Fibroblast of skin of scalp (primary cell): ENCODE measurements at regions not wholly inside any gene's neighbourhood (a gene's known extent, or its start where the extent isn't known, plus 50 kb on each side); places are given as distances from the start of the nearest gene placed in this dataset.
A peak's percentile ranks its signal among the peaks of the same experiment; 100 is the strongest.

Experiments
- DNase-seq: peaks from one replicate; pipeline ENCODE4 v3.0.0-alpha.2; 2013

DNA sequence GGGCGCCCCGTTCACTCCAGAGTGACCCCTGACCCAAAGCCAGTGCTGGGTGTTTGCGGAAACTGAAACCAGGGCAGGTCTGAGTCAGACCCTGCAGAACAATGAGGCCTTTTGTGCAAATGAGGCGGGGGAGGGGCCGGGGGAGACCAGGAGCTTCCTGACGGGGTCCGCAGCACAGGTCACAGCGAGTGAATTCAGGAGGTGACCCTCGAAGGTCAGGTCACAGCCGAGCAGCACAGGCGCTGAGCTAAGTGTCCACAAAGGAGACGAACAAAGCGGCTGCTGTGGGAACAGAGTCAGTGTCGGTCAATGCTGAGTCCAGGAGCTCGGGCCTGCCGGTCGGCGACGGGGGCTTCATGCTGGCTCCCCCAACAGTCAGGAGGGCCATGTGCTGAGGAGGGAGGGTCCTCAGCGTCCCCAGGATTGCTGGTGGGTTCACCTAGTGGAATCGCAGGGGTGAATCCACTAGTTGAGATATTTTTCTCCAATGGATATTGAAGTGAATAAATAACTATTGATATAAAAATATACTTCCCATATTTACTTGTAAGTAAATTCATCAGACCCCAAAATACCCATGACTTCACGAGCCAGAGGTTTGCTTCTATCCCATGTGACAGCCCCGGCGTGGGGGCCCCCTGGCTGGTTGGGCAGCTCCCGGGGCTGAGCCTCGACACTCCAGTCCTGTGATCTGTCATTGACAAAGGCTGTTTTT is 188.4 kb upstream of the SULF2 start:
- DNase-seq, result no peak

DNA sequence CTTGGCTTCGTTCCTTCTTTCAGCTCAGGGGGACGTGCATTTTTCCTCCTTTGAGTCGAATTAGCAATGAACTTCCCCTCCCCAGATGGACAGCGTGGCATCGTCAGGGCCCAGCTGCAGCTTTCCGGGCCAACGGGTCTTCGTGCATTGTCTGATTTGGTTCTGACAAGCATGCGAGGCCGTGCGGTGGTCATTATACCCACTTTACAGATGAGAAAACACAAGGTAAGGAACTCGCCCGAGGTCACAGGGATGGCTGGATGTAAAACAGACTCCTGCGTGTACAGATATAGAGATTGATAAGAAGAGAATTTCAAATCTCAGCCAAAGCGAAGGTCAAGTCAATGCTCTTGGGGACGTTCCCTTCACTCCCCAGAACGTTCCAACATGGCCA is 187.6 kb upstream of the SULF2 start:
- no peak for DNase-seq

DNA sequence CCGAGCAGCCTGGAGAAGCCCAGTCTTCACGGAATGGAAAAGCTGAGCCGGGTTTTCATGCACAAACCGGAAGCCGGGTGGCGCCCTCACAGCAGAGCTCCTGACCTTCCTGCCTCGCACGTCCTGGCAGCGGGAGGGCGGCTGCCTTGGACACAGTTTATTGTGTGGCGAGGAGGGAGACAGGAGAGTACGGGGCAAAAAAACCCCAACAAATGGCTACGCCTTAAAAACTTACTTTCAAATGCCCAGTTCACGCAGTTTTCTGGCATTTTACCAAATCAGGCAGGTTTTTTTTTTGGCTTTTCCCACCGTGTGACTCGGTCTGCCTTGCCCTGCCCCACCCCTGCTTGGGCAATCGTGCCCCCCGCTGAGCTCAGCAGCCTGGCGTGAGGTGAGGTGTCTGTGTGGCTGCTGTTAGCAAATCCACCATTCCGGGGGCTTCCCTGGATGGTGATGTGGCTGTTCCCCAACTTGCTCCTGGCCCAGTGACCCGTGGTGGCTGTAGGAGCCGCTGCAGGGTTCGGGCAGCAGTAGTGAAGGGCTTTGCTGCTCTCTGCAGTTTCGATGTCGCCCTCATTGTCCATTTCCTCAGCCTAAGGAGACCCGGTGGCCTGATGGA is 187.1 kb upstream of the SULF2 start:
- peak; percentile 44 for DNase-seq

DNA sequence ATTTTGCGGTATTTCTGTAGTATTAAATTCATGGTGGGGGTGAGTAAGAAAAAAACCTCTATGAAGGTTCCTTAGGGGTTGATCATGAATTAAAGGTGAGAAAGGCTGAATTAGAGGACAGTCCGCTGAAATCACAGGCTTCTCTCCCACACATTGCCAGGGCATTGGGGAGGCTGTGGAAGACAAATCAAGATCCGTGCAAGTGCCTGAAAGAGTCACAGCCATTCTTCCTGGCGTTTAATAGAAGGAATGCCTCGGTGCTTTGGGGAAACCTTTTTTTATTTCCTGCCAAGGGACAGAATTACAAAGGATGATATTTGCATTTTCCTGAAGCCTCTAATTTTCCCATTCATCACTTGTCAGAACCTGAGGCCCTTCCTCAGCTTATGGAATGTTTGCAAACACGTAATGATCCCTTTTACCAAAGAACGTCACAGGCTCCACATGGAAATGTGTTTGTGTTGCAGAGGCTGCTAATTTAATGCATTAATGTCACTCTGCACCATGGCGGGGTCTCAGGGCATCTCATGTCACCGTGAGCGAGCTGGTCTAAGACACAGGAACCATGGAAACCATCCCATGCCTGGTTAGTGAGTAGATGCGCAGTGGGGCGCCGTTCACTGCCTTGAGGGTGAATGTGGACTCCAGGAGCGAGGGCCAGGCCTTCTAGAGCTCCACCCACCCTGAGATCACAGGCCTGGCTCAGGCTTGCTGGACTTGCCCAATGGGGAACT is 185.9 kb upstream of the SULF2 start:
- DNase-seq, result no peak

DNA sequence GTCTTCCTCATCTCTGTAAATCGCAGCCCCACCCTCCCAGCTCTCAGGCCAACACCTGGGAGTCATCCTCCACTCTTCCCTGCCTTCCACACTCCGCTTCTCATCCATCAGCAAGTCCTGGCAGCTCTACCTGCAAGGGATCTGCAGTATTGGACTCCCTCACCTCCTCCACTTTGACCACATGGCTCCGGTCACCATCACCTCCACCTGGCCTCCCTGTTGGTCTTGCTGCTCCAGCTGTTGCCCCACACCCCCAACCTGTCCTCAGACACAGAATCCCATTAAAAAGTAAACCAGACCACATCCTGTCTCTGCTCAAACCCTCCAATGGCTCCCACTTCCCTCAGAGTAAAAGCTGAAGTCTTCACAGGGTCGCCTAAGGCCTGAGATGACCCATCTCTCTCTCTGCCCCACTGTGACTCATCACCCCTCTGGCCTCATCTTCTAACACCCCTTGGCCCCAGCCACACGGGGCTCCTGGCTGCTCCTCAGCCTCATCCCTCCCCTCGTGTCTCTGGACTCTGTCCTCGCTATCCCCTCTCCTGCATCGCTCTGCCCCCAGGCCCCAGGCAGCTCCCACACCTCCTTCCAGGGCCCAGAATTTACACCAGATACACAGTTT is 185.1 kb upstream of the SULF2 start:
- DNase-seq, result peak; percentile 26

DNA sequence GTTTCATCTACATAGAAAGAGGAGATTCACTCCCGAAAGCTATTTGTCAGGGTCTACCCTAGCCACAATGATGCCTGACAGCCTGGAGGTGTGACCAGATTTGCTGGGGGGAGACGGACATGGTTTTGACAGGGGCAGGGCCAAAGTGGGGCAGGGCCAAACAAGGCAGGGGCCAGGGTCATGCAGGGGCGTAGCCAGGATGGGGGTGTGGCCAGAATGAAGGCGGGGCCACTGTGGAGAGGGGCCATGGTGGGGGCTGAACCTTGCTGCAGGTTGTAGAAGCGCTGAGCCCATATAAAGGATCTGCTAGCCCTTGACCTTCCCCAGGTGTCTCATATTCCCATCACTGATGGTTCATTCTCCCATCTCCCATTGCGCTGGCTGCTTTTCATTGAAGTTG is 184.1 kb upstream of the SULF2 start:
- no peak for DNase-seq

DNA sequence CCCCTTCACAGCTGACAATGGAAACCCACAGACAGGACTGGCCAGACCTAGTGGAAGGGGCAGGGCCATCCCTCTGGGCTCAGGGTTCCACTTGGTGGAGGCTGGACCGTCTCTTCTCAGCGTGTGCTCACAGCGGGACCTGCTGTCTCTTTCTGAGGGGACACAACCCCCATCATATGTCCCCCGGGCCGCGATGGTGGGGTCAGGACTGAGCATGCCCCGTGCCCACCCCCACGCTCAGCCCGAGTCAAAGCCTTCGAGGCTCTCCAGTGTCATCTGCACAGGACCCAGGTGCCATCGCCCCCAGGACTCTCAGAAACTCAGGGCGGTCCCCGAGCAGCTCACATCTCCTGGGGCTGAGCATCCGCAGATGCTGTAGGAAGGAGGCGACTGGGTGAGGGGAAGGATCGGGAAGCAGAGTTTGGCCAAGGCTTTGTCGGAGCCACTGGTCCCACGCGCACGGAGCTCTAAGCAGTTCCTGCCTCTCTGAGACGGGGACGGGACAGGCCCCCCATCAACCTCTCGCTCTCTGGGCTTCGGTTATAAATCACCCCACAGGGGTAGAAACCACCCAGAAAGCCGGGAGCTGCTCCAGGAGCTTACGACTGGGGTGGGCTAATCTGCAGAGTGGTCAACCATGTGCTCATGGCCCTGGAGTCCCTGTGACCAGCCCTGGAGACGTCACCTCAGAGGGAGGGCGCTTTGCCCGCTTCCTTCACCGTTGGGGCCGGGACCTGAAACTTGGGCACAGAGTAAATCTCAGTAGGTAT is 183.4 kb upstream of the SULF2 start:
- DNase-seq, result no peak

DNA sequence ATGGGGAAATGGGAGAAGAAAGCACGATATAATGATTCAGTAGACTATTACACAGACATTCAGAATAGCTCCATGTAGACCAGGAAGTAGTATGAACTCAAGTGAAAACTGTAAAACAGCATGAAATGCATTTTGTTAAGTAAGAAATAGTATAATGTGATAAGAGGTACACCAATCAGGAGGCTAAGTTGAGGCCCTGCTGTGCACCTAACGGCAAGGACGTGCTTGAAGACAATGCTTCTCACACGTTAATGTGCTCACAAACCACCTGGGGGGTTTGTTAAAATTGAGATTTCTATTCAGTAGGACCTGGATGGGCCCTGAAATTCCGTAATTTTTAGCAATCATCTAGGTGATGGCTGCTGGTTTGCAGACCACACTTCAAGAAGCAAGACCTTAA is 178.9 kb upstream of the SULF2 start:
- DNase-seq, result no peak

DNA sequence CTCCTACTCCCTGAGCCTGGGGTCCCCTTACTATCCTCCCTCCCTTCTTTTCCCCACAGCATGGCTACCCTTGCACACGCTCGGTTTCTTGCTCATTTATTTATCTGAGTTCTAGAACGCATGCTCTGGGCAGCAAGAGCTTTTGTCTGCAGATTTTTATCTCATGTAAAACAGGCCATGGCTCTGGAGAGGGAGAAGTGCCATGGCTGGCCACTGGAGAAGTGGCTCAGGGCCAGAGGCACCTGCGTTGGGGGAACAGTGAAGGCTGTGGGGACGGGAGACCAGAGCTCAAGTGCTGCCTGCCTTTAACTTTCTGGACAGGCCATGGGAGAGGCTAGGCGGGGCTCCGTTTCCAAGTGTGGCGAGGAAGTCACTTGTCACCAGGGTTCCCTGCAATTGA is 177.7 kb upstream of the SULF2 start:
- DNase-seq, result no peak

DNA sequence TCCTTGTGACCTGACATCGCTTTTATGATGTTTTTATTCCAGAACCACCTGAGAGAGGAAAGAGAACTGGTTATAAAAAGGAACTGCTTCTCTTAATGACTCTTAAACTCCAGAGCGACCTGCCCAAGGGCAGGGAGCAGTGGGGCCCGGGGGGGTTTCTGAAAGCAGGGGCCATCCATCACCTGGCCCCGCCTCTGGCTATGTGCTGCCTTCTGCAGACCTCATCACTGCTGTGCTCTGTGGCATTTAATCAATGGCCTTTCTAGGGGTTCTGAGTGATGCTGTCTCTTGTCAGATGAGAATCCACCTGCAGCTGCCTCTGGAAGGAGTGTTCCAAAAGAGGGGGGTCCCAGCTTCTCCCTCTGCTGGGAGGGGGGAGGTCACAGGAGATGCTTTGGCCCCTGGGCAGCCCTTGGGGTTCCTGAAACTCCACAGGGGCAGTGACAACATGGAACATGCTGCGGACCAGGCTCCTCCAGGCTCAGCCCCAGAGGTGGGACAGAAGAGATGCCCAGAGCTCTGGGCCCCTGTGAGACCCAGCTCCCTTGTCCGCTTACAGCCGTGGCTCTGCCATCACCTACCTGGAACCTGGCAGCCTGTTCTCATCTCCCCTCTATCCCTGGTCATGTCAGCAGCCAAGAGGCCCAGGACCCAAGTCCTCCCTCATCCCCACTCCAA is 177.1 kb upstream of the SULF2 start:
- no peak for DNase-seq

DNA sequence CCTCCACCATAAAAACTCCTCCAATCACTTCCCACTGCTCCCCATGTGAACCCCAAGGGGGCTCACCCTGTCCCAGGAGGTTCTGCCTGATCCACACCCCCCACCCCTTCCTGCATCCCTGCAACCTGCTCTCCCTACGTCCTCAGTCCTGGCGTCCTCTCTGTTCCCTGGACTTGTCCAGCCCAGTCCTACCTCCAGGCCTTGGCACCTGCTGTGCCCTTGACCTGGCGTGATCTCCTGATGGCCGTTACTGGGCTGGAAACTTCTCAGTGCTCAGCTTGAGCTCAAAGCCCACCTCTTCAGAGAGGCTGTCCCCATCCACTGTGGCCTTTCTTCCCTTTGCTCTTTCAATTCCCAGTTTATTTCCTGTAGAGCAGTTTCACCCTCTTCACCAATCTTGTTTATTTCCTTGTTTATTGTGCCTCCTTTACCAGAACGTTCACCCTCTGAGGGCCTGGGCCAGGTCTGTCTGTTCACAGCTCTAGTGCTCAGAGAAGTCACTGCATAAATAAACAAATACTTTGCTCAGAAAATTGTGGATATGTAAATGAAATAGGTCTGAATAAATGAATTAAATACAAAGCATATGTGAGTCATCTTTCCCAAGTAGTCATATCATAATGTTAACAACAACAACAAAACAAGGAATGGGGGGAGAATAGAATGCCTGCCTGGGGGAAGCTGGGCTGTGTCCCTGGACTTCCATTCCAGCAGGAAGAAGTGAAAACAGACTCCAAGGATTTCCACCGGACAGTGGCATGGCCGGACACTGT is 175.7 kb upstream of the SULF2 start:
- no peak for DNase-seq

DNA sequence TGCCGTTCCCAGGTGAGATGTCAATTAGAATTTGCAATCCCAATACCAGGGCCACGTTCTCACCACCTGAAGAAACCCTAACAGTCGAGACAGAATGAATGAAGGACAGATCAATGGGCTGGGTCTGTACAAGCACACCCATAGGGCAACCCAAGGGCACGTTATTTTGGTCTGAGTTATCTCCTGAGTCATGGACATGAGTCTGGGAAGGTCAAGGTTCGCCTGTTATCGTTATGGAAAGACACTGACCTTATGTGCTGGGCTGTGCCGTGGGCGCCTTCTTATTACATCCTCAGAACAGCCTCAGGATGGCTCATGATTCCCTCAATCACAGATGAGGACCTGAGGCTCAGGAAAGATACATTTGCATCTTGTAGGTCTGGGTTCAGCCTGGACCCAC is 175.0 kb upstream of the SULF2 start:
- DNase-seq, result no peak

DNA sequence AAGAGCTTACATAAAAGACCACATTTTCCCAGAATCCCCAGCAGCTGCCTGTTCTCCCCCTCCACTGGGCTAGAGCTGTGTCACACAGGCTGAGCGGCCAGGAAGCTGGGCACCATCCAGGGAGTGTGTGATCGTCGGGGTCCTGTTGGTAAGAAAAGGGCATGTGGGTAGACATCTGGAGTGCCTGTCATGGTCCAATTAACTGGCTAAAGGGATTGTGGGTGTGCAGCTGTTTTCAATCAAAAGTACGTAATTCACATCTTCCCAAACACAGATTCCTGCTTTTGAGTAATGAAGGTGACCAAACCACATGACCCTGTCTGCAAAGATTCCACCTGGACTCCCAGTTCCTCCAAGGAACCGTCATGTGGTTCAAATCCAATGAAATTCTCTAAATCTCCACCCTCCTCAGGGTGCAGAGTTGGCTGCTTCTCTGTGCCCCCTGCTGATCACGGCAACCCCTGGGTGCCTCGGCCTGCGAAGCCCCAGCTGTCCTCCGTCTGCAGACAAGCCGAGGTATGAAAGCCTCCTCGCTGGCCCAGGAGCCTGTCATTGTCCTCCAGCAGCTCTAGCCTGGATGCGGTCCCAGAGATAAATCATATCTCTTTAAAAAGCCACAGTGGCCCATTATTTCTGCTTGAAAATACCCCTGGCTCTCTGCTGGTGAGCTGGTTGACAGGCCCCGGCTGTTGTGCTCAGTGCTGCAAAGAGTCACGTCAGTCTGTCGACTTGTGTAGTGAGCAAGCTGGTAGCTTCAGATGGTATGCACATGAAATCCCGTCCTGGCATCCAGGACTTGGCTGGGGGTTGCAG is 172.9 kb upstream of the SULF2 start:
- peak; percentile 67 for DNase-seq

DNA sequence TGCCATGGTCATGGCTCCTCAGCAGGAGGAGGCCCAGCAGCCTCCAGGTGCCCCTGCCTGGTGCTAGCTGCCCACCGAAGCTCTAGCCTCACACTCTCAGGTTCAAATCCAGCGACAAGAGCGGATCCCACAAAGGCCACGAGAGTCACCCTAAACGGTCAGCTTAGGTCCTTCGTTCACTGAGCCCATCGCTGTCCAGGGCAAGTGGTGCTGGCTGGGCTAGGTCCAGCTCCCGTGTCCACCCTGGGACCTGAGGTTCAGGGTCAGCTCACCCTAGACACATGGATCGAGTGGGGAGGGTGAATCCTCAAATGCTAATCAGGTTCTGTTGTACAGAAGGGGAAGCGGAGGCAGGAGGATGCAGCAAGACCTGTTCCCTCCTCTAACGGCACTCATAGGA is 171.9 kb upstream of the SULF2 start:
- no peak for DNase-seq

DNA sequence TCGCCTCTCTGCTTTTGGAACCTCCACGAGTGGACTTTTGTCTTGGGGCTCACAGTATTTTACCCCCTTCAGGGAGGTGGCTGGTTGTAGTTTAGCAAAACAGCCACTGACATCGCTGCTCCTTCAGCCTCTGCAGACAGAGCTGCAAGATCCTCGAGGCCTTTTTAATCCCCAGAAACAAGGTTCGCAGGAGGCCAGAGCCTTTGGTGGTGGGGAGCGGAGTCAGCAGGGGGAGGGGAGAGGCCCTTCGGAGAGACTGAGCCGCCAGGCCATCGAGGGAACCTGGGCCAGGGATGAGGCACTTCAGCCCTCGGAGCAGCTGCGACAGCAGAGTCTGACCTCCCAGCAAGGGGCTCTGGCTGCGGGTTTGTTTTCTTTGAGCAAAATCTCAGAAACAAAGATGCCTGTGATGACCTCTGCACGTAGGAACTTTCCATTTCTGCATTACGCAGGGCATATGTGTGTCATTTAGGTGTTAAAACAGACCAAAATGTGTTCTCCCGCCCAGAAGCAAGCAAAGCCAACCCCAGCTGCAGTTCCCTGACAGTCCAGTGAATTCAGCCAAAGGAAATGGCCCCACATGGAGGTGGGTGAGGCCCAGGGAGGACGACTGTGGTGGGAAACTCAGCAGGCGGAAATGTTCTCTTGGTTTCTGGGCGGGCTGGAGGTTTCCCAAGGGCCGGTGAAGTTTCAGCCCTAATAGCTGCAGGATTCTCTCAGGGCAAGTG is 171.2 kb upstream of the SULF2 start:
- peak; percentile 81 for DNase-seq

DNA sequence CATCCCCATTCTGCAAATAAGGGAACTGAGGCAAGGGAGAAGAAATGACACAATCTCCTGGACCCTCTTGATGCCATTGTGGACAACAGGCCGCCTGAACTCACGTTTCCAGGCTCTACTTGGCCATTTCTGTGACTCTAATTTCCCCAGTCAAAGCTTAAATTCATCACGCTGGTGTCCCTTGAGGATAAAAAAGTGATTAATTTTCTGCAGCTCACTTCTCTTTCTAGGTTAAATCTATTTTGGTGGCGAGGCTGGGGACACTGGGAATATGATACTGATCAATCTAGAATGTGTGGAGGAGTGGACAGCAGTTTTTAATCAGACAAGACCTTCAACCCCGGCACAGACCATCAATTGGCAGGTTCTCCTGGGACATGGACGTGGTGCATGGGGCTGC is 168.2 kb upstream of the SULF2 start:
- DNase-seq, result no peak

DNA sequence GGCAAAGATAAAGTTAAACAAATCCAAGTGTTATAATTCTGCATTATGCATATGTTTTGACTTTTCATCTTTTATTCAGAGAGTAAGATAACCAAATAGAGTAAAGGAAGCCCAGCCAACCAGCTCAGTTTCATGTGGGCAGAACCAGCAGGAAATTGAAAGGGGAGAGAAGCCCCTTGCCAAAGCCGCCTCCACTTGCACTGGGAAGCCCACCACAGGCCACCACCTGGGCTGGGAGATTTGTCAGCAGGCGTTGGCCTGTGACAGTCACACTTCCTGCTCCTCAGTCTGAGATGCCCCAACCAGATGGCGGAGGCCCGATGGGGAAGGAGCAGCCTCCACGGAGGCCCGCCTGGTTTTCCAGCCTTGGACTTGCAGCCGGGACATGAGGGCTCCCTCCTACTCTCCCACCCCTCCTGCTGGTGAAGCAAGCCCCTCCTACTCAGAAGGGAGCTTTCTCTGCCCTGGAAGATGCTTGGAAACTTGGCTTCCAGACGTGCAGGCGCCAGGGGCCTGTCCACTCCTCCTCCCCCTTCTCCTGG is 166.8 kb upstream of the SULF2 start:
- DNase-seq, result no peak

DNA sequence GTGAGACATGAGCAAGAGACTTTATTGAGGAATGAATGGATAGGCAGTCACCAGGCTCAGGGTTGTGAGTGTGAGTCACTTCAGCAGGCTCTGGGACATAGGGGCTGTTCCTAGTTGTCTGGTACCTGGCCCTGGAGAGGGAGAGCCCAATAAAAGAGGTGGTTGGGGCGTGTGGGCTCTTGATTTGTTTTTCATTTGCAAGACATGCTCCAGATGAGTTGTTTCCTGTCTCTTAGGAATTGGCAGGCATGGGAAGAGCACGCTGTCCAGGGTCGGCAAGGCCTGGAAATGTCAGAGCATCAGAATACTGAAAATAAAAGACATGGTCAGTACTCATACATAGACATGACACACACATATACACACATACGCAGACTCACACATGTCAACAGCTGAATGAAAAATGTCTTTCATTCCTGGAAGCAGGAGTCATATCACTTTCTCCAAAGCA is 166.3 kb upstream of the SULF2 start:
- DNase-seq, result peak; percentile 67

DNA sequence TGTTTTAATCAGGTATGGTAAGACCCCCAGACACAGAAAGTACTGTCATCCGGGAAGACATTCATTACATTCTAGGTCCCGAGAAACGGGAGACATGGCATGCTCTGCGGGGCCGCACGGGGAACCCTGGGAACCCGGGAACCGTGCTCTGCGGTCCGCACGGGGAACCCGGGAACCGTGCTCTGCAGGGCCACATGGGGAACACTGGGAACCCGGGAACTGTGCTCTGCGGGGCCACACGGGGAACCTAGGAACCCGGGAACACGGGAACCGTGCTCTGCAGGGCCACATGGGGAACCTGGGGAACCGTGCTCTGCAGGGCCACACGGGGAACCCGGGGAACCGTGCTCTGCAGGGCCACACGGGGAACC is 165.6 kb upstream of the SULF2 start:
- DNase-seq, result no peak
